ENCODE measurements at regions not wholly inside any gene's neighbourhood (a gene's known extent, or its start where the extent isn't known, plus 50 kb on each side); places are given as distances from the start of the nearest gene placed in this dataset.

DNA sequence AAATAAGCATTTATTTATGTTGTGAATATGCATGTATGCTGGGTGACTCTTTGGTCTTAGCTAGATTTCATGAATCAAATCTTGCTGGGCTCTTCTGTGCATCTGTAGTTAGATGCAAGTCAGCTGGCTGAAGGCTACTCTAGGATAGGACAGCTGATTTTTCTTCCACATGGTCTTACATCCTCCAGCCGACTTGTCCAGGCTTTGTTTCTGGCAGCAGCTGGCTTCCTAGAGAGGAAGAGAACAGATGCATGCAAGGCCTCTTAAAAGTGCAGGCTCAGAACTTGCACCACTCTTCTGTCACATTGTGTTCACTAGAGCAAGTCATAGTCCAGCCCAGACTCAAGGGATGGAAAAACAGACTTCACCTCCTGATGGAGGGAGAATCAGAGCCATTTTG lies 435.4 kb upstream of the STXBP6 start:
- TF ChIP-seq POLR2AphosphoS5 (IDR thresholded peaks at IDR 0.05), result no peak
- TF ChIP-seq, protein P1, sequence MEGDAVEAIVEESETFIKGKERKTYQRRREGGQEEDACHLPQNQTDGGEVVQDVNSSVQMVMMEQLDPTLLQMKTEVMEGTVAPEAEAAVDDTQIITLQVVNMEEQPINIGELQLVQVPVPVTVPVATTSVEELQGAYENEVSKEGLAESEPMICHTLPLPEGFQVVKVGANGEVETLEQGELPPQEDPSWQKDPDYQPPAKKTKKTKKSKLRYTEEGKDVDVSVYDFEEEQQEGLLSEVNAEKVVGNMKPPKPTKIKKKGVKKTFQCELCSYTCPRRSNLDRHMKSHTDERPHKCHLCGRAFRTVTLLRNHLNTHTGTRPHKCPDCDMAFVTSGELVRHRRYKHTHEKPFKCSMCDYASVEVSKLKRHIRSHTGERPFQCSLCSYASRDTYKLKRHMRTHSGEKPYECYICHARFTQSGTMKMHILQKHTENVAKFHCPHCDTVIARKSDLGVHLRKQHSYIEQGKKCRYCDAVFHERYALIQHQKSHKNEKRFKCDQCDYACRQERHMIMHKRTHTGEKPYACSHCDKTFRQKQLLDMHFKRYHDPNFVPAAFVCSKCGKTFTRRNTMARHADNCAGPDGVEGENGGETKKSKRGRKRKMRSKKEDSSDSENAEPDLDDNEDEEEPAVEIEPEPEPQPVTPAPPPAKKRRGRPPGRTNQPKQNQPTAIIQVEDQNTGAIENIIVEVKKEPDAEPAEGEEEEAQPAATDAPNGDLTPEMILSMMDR (IDR thresholded peaks at IDR 0.05), result no peak

All from esophagus muscularis mucosa (tissue), 3 donors.